HCT116 (cell line): ENCODE measurements at regions not wholly inside any gene's neighbourhood (a gene's known extent, or its start where the extent isn't known, plus 50 kb on each side); places are given as distances from the start of the nearest gene placed in this dataset.

Experiments
- ATAC-seq: fragments of 200-7000 bp; cut with Tn5 transposase; 2 replicates; pipeline ENCODE4 v1.9.1; 2020; ENCODE audit warnings: mild to moderate bottlenecking, moderate library complexity
- BruUV-seq: library from RNA; stranded (reverse); fragments of 400-500 nt; replicated peaks from 2 replicates; lab custom pipeline; 2021; lab: Mats Ljungman, UMichigan
- CTCF ChIA-PET: fragments of 300-600 bp; sonication (Branson Sonifier 250); formaldehyde crosslinking; loops from one replicate; lab custom pipeline; 2021; ENCODE audit warnings: antibody characterized with exemption; lab: Charles Lee
- POLR2A ChIA-PET: fragments of 300-600, 350-600 bp; sonication (Branson Sonifier 250); formaldehyde crosslinking; loops from one replicate; lab custom pipeline; 2021; ENCODE audit warnings: antibody characterized with exemption; lab: Charles Lee
- RAD21 ChIA-PET, 2 experiments: fragments of 300-600 bp; sonication (Branson Sonifier 250); formaldehyde crosslinking; loops; one replicate each; lab custom pipeline; 2023; ENCODE audit warnings: low total read pairs in 2 of 2; ENCODE audit not compliant: uncharacterized antibody in 2 of 2, unreplicated experiment in 2 of 2, low non-redundant PET in 1 of 2; lab: Charles Lee
- DNase-seq: peaks from one replicate; pipeline ENCODE4 v3.0.0-alpha.2; 2010; ENCODE audit warnings: low read depth, low spot score
- H2AFZ ChIP-seq: fragments of 200-600 bp; shearing (Covaris generic), sonication (generic); 2 replicates; pipeline ENCODE4 v1.6.1; 2017; ENCODE audit warnings: low read depth, mixed run types, mixed read lengths, antibody characterized with exemption, low read length; ENCODE audit not compliant: poor library complexity, severe bottlenecking
- H3K27ac ChIP-seq: 2 replicates; pipeline ENCODE4 v1.5.1; 2012; ENCODE audit warnings: low read depth, low read length
- H3K27me3 ChIP-seq: fragments of 200-600 bp; sonication (generic); 2 replicates; pipeline ENCODE4 v1.6.1; 2016; ENCODE audit warnings: mixed run types, low read length, mixed read lengths; ENCODE audit not compliant: insufficient read depth
- H3K36me3 ChIP-seq, 2 experiments: fragments of 200-500 bp in 1 of 2; fragments of 200-600 bp in 1 of 2; sonication (Bioruptor generic) in 1 of 2; sonication (generic) in 1 of 2; 2 replicates each; pipeline versions ENCODE4 v1.5.1 to v1.6.1; 2014 to 2016; ENCODE audit warnings: low read length in 2 of 2, inconsistent platforms in 1 of 2, mixed read lengths in 1 of 2, mixed run types in 1 of 2; ENCODE audit not compliant: insufficient read depth in 2 of 2, control insufficient read depth in 1 of 2
- H3K4me1 ChIP-seq, 2 experiments: fragments of 200-600 bp in 1 of 2; sonication (generic) in 1 of 2; 2 replicates each; pipeline versions ENCODE4 v1.5.1 to v1.6.1; 2012 to 2017; ENCODE audit warnings: low read length in 2 of 2, inconsistent platforms in 1 of 2, mild to moderate bottlenecking in 1 of 2, mixed read lengths in 1 of 2, mixed run types in 1 of 2, moderate library complexity in 1 of 2; ENCODE audit not compliant: insufficient read depth in 2 of 2, control insufficient read depth in 1 of 2
- H3K4me2 ChIP-seq: fragments of 200-600 bp; sonication (generic); 2 replicates; pipeline ENCODE4 v1.6.1; 2017; ENCODE audit warnings: mixed run types, low read length, mixed read lengths
- H3K4me3 ChIP-seq, 2 experiments: fragments of 200-600 bp in 1 of 2; sonication (generic) in 1 of 2; replicated peaks in 1 of 2; 2 replicates each; pipeline ENCODE4 v1.5.1; 2011 to 2016; ENCODE audit warnings: low read length in 2 of 2, control low read depth in 1 of 2, low read depth in 1 of 2, mild to moderate bottlenecking in 1 of 2, mixed read lengths in 1 of 2, mixed run types in 1 of 2
- H3K79me2 ChIP-seq: fragments of 200-600 bp; sonication (generic); 2 replicates; pipeline ENCODE4 v1.6.1; 2017; ENCODE audit warnings: mild to moderate bottlenecking, mixed run types, low read length, moderate library complexity, mixed read lengths; ENCODE audit not compliant: insufficient read depth
- H3K9ac ChIP-seq: fragments of 200-600 bp; sonication (generic); 2 replicates; pipeline ENCODE4 v1.6.1; 2016; ENCODE audit warnings: low read length, mixed read lengths
- H3K9me2 ChIP-seq: fragments of 200-600 bp; sonication (generic), shearing (Covaris generic); 2 replicates; pipeline ENCODE4 v1.6.1; 2017; ENCODE audit warnings: mixed run types, mild to moderate bottlenecking, moderate library complexity; ENCODE audit not compliant: insufficient read depth
- H3K9me3 ChIP-seq, 2 experiments: fragments of 200-500 bp in 1 of 2; fragments of 200-600 bp in 1 of 2; sonication (Bioruptor generic) in 1 of 2; sonication (generic) in 1 of 2; 2 replicates each; pipeline ENCODE4 v1.6.1; 2014 to 2017; ENCODE audit warnings: low read length in 2 of 2, mixed read lengths in 2 of 2, inconsistent platforms in 1 of 2, low read depth in 1 of 2, mild to moderate bottlenecking in 1 of 2, mixed run types in 1 of 2, moderate library complexity in 1 of 2; ENCODE audit not compliant: control insufficient read depth in 1 of 2, insufficient read depth in 1 of 2
- H4K20me1 ChIP-seq: fragments of 200-600 bp; sonication (generic), shearing (Covaris generic); 2 replicates; pipeline ENCODE4 v1.6.1; 2017; ENCODE audit warnings: mixed run types, mild to moderate bottlenecking, moderate library complexity; ENCODE audit not compliant: insufficient read depth
- CBX3 ChIP-seq: IDR thresholded peaks from 2 replicates; pipeline ENCODE4 v1.6.1; 2012; ENCODE audit warnings: low read depth
- CEBPB ChIP-seq: IDR thresholded peaks from 2 replicates; pipeline ENCODE4 v1.6.1; 2012; ENCODE audit warnings: low read depth
- EGR1 ChIP-seq: IDR thresholded peaks from 2 replicates; pipeline ENCODE4 v1.6.1; 2012; ENCODE audit warnings: low read depth
- ELF1 ChIP-seq: IDR thresholded peaks from 2 replicates; pipeline ENCODE4 v1.6.1; 2012; ENCODE audit warnings: low read depth, borderline replicate concordance
- EZH2 ChIP-seq: fragments of 200-600 bp; sonication (generic); IDR thresholded peaks from 2 replicates; pipeline ENCODE4 v1.6.1; 2017; ENCODE audit warnings: antibody characterized with exemption, mixed run types
- EZH2phosphoT487 ChIP-seq: fragments of 200-600 bp; IDR thresholded peaks from 2 replicates; pipeline ENCODE4 v1.6.1; 2018; ENCODE audit warnings: antibody characterized with exemption, borderline replicate concordance
- JUND ChIP-seq: IDR thresholded peaks from 2 replicates; pipeline ENCODE4 v1.6.1; 2012
- POLR2A ChIP-seq: IDR thresholded peaks from 2 replicates; pipeline ENCODE4 v1.7.0; 2011; ENCODE audit warnings: borderline replicate concordance; ENCODE audit not compliant: insufficient read depth, insufficient read length; ENCODE audit errors: extremely low read depth
- RAD21 ChIP-seq: IDR thresholded peaks from 2 replicates; pipeline ENCODE4 v1.6.1; 2012; ENCODE audit warnings: low read depth, mild to moderate bottlenecking
- SP1 ChIP-seq: IDR thresholded peaks from 2 replicates; pipeline ENCODE4 v1.6.1; 2012; ENCODE audit warnings: low read depth
- YY1 ChIP-seq: IDR thresholded peaks from 2 replicates; pipeline ENCODE4 v1.6.1; 2011; ENCODE audit warnings: low read length, low read depth, moderate library complexity, mild to moderate bottlenecking; ENCODE audit not compliant: insufficient replicate concordance; ENCODE audit errors: extremely low read depth
- ZFX ChIP-seq: fragments of 450-650 bp; IDR thresholded peaks from 2 replicates; pipeline ENCODE4 v1.6.1; 2017
- ZNF274 ChIP-seq: fragments of 200-500 bp; sonication (Bioruptor generic); IDR thresholded peaks from 2 replicates; pipeline ENCODE4 v1.6.1; 2014; ENCODE audit warnings: mild to moderate bottlenecking, low read depth, low read length, inconsistent platforms
- intact Hi-C: fragments of 100-400 bp; cut with micrococcal nuclease; formaldehyde crosslinking; loops from 2 replicates; pipeline ENCODE4 v1.10.0; 2022
- TF ChIP-seq, protein P1 (sequence below): IDR thresholded peaks from 2 replicates; pipeline ENCODE4 v1.6.1; 2011; ENCODE audit warnings: mild to moderate bottlenecking, low read length, moderate library complexity; ENCODE audit not compliant: insufficient replicate concordance; ENCODE audit errors: extremely low read depth
- TF ChIP-seq, protein P2 (sequence below): IDR thresholded peaks from 2 replicates; pipeline ENCODE4 v1.6.1; 2012
- TF ChIP-seq, protein P3 (sequence below): IDR thresholded peaks from 2 replicates; pipeline ENCODE4 v1.6.1; 2012; ENCODE audit warnings: low read depth
- TF ChIP-seq, protein P4 (sequence below), 3 experiments: fragments of 200-600 bp in 1 of 3; sonication (generic) in 1 of 3; IDR thresholded peaks in 2 of 3; conservative IDR thresholded peaks in 1 of 3; 2 replicates each; pipeline ENCODE4 v1.5.1; 2012 to 2017; ENCODE audit warnings: low read depth in 2 of 3, low read length in 2 of 3, antibody characterized with exemption in 1 of 3, borderline replicate concordance in 1 of 3, control low read depth in 1 of 3, mild to moderate bottlenecking in 1 of 3, mixed read lengths in 1 of 3, mixed run types in 1 of 3, moderate library complexity in 1 of 3; ENCODE audit not compliant: insufficient read depth in 1 of 3
- TF ChIP-seq, protein P5 (sequence below): IDR thresholded peaks from 2 replicates; pipeline ENCODE4 v1.6.1; 2012

DNA sequence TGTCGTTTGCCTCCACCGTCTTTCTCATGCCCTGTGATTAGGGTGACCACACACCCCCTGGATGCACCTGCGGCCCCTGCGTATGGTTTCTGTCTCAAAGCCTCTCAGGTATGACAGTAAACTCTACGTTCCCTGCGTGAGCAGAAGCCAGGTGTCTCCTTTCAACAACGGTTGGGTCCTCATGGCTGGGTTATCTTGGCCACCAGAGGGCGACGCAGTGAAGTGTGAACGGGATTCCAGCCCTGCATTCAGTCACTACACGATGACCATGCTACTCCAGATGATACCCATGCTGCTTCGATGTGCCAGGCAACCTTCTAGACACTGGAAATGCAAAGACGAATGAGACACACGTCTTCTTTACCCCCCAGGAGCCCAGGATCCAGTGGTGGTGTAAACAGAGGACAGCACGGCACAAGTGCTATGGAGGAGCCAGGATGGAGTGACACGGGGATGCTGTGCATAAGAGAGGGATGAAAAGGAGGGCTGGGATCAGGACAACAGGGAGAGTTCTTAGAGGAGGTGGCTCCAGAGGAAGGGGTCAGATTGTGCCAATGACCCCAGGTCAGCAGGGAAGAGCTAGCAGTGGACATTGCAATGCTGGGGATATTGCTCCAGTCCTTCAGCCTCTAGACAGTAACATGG, 228.1 kb upstream of the PFKP start:
- H3K36me3 ChIP-seq = no peaks in the 10 kb centered on the region
- no peak overlapping the region for H2AFZ ChIP-seq
- BruUV-seq = no TSS peak
- no peaks in the 10 kb centered on the region for H4K20me1 ChIP-seq
- intact Hi-C loops = loop anchor here (1.0 to 2.0 kb wide), 2 partner anchors 140 to 204 kb away; no protein-coding TSS in a partner anchor
- ChIA-PET RAD21 (interaction anchor here in 1 of 2 experiments (1.1 kb wide), 1 partner anchor 204 kb away, joined by 3 read pairs; no protein-coding TSS in a partner anchor), CTCF (interaction anchor here (1.1 kb wide), 1 partner anchor 207 kb away, joined by 3 read pairs; no protein-coding TSS in a partner anchor), POLR2A (no interaction called here)
- no peaks in the 10 kb centered on the region for H3K9me3 ChIP-seq
- H3K79me2 ChIP-seq = no peaks in the 10 kb centered on the region
- H3K4me3 ChIP-seq = no peak overlapping the region
- H3K9me2 ChIP-seq = no peaks in the 10 kb centered on the region
- peaks cover 29% of the 10 kb centered on the region; the same call in 1 of the 2 replicates for H3K27me3 ChIP-seq
- no peak for TF ChIP-seq SP1
- no peak for TF ChIP-seq ZFX
- TF ChIP-seq, protein P1, sequence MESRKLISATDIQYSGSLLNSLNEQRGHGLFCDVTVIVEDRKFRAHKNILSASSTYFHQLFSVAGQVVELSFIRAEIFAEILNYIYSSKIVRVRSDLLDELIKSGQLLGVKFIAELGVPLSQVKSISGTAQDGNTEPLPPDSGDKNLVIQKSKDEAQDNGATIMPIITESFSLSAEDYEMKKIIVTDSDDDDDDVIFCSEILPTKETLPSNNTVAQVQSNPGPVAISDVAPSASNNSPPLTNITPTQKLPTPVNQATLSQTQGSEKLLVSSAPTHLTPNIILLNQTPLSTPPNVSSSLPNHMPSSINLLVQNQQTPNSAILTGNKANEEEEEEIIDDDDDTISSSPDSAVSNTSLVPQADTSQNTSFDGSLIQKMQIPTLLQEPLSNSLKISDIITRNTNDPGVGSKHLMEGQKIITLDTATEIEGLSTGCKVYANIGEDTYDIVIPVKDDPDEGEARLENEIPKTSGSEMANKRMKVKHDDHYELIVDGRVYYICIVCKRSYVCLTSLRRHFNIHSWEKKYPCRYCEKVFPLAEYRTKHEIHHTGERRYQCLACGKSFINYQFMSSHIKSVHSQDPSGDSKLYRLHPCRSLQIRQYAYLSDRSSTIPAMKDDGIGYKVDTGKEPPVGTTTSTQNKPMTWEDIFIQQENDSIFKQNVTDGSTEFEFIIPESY = no peak
- no peak for TF ChIP-seq POLR2A
- TF ChIP-seq, protein P2, sequence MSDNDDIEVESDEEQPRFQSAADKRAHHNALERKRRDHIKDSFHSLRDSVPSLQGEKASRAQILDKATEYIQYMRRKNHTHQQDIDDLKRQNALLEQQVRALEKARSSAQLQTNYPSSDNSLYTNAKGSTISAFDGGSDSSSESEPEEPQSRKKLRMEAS = peak; percentile 74
- TF ChIP-seq, protein P3, sequence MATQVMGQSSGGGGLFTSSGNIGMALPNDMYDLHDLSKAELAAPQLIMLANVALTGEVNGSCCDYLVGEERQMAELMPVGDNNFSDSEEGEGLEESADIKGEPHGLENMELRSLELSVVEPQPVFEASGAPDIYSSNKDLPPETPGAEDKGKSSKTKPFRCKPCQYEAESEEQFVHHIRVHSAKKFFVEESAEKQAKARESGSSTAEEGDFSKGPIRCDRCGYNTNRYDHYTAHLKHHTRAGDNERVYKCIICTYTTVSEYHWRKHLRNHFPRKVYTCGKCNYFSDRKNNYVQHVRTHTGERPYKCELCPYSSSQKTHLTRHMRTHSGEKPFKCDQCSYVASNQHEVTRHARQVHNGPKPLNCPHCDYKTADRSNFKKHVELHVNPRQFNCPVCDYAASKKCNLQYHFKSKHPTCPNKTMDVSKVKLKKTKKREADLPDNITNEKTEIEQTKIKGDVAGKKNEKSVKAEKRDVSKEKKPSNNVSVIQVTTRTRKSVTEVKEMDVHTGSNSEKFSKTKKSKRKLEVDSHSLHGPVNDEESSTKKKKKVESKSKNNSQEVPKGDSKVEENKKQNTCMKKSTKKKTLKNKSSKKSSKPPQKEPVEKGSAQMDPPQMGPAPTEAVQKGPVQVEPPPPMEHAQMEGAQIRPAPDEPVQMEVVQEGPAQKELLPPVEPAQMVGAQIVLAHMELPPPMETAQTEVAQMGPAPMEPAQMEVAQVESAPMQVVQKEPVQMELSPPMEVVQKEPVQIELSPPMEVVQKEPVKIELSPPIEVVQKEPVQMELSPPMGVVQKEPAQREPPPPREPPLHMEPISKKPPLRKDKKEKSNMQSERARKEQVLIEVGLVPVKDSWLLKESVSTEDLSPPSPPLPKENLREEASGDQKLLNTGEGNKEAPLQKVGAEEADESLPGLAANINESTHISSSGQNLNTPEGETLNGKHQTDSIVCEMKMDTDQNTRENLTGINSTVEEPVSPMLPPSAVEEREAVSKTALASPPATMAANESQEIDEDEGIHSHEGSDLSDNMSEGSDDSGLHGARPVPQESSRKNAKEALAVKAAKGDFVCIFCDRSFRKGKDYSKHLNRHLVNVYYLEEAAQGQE = no peak
- TF ChIP-seq RAD21 = peak; percentile 58
- TF ChIP-seq, protein P4, sequence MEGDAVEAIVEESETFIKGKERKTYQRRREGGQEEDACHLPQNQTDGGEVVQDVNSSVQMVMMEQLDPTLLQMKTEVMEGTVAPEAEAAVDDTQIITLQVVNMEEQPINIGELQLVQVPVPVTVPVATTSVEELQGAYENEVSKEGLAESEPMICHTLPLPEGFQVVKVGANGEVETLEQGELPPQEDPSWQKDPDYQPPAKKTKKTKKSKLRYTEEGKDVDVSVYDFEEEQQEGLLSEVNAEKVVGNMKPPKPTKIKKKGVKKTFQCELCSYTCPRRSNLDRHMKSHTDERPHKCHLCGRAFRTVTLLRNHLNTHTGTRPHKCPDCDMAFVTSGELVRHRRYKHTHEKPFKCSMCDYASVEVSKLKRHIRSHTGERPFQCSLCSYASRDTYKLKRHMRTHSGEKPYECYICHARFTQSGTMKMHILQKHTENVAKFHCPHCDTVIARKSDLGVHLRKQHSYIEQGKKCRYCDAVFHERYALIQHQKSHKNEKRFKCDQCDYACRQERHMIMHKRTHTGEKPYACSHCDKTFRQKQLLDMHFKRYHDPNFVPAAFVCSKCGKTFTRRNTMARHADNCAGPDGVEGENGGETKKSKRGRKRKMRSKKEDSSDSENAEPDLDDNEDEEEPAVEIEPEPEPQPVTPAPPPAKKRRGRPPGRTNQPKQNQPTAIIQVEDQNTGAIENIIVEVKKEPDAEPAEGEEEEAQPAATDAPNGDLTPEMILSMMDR (IDR thresholded peaks at IDR 0.05 in 2 of 3, conservative IDR thresholded peaks at IDR 0.05 in 1 of 3; ENCODE audit: borderline replicate concordance in 1 of 3, insufficient read depth in 1 of 3, low read depth in 2 of 3, low read length in 2 of 3) = peak; percentile 60 to 83 (median 80); a peak in 5 of 6 replicates
- TF ChIP-seq EZH2phosphoT487 = no peak
- no peak for TF ChIP-seq YY1
- no peak for TF ChIP-seq EGR1
- TF ChIP-seq ELF1 = no peak
- TF ChIP-seq JUND = no peak
- no peak for TF ChIP-seq EZH2
- TF ChIP-seq, protein P5, sequence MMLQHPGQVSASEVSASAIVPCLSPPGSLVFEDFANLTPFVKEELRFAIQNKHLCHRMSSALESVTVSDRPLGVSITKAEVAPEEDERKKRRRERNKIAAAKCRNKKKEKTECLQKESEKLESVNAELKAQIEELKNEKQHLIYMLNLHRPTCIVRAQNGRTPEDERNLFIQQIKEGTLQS = no peak
- TF ChIP-seq CBX3 = no peak
- no peak for TF ChIP-seq CEBPB
- no peak for TF ChIP-seq ZNF274
- ATAC-seq (peak; percentile 93), DNase-seq (no peak)
- H3K4me1 ChIP-seq = no peaks in the 10 kb centered on the region
- no peak overlapping the region for H3K4me2 ChIP-seq
- H3K27ac ChIP-seq = no peak overlapping the region
- H3K9ac ChIP-seq = no peak overlapping the region
